ENCODE measurements at regions not wholly inside any gene's neighbourhood (a gene's known extent, or its start where the extent isn't known, plus 50 kb on each side); places are given as distances from the start of the nearest gene placed in this dataset.

DNA sequence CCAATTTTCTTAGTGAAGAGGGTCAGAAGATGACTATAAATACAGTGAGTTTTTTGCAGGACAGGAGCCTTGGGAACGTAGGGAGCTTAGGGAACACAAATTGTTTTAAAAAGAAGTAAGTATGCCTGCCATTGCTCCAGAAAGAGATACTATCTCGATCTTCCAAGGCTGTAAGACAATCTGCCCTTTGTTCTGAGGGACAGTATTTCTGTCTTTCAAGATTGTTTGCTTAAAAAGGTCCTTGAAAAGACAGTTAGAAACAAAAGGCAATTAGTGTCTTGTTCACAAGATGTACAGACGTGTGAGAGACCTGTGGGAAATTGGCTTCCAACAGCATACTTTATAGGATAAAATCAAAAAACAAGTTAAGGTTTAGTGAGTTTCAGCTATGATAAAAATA lies 321.2 kb upstream of the FAR2 start:
- no peak for DNase-seq

DNA sequence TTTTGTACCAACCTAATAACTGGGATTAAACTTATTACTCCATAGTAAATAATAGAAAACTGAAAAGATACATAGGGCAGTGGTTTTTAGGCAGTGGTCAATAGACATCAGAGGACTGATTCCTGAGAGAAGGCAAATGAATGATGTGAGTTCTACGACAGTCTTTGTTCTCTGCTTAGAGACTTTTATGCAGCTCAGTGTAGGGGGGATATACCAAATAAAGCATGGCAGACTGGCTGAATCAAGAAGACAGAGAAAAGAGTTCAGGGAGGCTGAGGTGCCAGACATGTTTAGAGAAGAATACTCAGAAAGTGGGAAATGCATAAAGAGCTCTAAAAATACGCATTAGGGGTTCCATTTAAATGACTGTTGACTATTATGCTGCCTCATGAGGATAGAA lies 320.8 kb upstream of the FAR2 start:
- no peak for DNase-seq

DNA sequence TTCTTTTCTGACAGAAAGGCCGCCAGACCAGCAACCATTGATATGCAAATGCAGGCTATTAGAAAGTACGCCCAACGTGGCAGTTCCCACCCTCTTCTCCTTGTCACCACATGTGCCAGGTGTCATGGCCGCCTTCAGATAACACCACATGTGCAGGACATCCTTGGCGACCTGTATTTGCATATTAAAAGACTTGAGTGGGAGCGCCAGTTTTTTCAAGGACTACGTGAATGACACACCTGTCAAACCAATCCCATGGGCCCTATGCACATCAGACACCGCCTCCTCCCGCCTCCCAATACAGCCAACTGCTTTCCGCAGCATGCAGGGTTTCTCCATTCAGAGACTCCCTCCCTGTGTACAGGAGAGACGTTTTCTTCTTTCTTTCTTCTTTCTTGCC lies 318.6 kb upstream of the FAR2 start:
- DNase-seq: no peak

DNA sequence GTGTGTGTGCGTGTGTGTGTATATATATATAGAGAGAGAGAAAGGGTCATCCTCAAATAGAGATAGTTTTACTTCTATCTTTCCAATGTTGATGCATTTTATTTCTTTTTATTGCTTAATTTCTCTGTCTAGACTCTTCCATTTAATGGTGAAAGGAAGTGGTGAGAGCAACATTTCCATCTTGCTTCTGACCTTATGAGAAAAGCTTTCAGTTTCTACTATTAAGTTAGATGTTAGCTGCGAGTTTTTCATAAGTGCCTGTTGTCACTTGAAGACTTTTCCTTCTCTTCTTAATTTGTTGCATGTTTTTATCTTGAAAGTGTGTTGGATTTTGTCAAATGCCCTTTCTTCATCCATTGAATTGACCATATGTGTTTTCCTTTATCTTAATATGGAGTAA lies 304.4 kb upstream of the FAR2 start:
- no peak for DNase-seq

DNA sequence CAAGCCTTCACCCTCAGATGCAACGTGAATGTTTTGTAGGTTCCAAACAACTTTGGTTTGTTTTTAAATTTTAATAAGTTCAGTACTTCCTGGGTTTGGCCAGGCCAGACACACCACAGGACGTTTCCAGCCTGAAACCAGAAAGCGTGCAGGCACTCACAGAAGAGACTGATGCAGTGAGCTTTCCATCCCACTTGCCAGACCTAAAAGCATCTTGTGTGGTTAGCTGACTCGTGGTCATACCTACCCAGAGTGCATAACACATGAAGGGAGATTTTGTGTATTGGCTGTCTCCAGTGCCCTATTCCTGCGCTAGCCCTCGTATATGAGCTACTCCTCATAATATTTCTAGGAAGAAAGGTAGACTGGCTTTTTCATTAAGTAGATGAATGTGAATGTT lies 297.3 kb upstream of the FAR2 start:
- no peak for DNase-seq

DNA sequence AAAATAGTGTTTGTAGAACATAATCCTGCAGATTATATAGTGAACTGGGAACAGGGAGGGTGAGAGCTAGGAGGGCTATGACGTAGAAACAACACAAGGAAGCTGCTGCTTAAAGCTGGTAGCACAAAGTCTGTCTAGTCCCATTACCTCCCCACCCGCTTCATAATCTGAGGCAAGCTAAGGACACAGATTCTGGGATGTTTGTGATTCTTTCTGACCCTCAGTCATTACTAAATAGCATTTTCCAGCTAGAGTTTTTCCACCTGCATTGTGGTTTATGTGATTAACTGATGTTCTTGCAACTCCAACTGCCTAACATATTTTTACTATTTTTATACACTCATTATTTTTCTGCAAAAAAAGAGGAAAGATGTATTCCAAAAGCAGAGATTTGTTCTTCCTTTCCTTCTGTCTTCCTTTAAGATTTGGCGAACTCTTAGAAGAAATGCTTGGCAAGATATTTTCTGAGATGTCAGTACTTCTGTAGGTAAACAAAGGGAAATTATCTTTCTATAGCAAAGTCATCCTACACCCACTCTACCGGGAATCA lies 293.2 kb upstream of the FAR2 start:
- DNase-seq: no peak

DNA sequence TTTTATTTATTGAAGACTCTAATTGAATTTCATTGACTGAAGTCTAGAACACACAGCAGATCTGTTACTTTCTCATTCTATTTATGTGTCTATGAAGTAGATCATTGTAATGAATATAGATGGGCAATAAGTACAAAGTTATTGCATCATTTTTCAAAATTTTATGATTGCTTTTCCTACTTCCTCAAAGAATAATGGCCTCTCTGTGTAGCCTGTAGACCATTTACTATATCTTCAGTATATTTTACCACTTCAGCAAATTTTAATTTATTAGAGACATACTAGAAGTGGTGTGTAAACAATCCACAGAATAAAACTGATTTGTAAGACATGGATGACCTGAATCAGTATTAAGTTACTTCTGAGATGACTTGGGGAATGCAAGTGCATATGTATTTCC lies 291.7 kb upstream of the FAR2 start:
- DNase-seq: no peak

DNA sequence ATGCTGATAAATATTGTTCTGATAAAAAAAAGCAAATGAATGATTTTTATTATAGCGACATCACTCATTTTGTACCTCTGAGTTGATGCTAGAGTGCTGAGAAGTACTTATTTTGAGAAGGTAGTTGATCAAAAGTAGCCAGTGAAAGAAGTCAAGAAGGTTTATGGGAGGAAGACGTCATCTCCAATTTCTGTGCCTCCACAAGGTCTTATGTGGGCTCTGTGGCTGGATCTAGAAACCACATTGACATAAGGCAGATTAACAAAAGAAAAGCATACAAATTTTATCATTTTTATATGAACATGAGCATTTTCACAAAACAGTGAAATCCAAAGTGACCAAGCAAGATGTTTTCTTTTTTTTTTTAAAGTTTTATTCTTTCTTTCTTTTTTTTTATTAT lies 289.5 kb upstream of the FAR2 start:
- no peak for DNase-seq

DNA sequence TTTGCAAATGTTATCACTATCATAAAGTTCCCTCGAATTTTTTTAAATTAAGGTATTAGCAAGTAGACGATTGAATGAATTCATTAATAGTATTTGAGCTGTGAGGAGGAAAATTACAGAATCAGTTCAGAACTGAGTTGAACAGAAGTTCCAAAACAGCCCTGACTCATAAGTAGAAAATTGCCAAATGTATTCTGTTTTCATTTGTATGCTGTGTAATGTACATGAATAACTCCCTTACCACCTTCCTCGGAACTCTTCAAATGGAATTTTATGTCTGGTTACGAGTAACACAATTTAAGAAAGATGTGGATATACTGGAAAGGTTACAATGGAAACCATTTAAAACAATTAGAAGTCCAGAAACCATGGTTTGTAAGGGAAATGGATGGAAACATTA lies 283.3 kb upstream of the FAR2 start:
- DNase-seq: no peak

DNA sequence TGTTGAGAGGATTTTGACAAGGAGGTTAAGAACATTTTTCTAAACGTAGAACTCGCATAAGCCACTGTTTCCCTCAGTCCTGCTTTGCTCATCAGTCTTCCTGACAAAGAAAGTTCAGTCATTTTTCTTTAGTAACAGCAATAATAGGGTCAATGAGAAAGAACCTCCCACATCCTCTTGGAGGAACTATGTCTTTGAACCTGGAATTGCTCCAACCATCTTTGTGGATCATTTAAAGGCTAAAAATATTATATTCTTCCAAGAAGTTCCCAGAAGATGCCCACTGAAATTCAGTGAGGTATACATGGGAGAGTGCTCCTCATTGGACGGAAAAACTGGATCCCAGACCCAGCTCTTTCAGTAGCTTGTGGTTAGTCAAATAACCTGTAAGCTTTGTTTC lies 282.8 kb upstream of the FAR2 start:
- no peak for DNase-seq

DNA sequence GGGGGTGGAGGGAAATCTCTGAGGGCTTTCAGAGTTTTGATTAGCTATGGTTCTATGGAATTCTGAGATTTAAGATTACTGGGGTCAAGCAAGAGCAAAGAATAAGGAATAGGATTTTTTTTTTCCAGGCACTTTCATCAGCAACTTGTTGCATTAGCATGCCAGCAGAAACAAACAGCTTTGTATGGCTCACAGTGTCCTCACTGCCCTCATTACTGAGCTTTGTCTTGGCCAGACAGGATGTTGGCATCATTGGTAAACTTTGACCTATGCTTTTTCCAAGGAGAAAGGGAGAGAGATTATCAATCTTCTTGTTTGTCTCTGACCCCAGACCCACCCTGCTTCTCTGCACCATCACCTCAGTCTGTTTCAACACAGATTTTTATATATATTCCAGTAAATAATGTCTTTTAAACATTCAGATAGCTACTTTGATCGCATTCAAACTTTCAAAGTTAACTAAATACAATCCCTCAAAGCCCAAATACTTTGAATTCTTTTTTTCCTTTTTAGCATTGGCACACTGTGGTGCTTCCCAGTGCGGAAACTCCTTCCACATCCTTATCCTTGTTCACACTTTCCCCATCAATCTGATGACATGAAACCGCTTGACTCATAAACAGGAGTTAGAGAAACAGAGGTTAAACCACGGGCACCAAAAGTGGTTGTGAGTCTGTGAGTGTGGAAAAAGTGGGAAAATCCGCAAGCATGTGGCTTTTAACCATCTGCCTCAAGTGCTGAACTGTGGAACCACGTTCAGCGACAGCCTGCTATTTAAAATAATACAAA lies 282.2 kb upstream of the FAR2 start:
- no peak for DNase-seq

DNA sequence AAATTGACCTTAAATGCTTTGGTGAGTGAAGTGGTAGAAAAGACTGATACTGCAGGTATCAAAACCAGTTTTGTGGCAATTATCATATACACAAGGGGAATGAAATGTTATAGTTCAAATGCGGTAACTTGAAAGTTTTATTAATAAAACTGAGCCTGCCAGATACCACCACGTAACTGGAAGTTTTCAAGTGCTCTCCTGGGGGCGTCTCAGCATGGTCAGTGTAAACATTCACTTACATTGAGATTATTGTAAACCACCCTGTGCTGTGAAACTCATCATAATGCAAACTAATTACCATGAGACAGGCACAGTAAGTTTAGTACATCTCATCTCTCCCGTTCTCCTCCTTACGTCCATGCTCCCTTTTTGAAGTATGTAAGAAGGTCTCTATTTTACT lies 280.7 kb upstream of the FAR2 start:
- DNase-seq: no peak

DNA sequence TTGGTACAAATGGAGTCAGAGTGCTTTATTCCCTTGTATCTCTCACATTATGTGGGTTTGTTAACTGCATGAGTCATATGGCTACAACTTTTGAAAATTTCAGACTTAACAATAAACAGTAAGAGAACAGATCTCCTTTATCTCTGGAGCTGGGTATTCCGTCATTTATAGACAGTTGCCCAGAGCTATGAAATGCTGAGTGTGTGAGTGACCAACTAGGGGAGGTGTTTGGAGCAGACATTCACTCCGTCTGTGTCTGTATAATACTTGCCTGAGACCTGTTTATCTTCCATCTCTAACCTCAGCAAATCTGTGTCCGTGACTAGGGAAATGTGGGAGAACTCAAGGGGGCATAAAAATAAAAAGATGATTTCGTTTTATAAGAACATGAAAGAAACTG lies 279.9 kb upstream of the FAR2 start:
- no peak for DNase-seq

DNA sequence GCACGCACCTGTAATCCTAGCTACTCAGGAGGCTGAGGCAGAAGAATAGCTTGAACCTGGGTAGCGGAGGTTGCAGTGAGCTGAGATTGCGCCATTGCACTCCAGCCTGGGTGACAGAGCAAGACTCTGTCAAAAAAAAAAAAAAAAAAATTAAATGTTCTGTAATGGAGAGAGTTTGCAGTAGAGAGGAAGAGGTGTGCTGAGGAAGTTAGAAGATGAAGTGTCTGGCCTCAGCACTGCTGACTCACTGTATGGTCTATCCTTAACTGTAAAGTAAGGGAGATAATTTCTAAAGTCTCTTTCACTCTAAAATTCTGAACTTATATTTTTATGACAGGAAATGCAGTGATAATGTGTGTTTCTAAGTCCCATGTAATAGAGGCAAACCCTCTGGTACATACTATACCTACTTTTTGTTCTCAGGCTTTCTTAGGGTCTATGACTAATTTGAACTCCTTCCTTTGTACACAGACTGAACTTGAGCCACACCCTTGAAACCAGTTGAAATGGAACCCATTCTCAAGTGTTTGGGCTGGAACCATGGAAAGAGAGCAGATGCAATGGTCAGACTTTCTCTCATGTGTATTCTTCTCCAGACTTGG lies 278.1 kb upstream of the FAR2 start:
- no peak for DNase-seq

DNA sequence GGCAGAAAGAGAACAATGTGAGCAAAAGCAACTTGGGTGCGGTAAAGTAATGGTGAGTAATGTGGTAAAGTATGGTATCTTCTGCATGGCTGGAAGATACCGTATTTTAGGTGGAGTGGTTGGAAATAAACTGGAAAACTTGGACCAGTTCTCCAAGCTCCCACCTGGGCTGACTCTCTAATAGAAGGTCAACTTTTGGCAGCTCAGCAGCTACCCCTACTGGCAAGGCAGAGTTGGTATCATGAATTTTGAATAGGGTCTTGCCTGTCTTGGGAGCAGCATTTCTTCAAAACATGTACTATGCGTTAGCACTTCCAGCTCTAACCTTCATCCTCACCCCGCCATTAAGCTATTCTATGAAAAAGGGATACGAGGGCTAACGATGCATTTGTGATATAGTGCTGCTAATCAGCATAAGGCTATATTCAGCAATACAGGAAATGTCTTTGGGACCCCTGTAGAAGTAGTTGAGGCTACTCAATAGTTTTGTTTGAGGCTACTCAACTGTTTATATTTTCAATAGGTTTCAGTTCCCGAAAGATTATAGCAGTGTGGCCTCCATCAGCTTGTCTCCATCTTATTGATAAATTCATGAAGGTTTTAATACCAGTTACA lies 276.3 kb upstream of the FAR2 start:
- no peak for DNase-seq

DNA sequence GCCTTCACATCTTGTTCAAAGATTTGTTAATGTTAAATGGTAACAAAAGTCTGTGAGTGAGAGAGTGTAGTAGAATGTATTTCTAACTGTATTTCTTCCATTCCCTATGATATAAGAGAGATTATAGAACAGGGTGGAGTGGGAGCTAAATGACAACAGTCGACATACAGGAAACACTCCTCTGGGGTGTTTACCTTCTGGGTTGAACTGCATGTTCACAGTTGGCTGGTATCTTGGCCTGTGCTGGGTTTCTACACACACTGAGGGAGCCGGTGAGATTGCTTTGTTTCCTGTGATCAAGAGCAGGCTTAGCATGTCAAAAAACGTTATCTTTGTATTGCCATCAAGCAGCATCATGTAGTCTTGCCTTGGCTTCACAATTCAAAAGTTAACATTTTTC lies 274.3 kb upstream of the FAR2 start:
- no peak for DNase-seq

DNA sequence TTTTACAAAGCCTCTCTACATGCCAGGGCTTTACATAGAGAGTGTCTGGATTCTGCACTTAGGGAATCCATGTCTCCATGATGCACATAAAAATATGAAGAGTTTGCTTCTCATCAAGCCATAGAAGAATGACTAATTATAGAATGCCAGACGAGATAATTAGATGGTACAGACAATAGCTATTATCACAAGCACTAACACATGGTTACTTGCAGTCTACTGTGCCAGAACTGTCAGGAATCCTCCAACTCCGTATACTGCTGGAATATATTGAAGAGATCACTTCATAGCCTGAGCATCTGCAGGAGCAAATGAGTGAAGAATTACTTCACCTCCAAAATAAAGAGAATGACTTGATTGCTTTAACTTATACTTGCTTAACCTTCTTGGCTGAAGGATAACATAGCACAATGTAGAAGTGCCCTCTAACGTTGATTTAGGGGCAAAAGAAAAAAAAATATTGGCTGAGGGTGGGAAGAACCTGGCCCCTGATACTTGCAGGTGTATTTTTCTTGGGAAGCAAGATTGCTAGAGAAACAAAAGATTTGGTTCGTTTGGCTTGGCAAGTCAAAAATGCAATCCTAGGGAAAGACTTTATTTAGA lies 272.8 kb upstream of the FAR2 start:
- no peak for DNase-seq

DNA sequence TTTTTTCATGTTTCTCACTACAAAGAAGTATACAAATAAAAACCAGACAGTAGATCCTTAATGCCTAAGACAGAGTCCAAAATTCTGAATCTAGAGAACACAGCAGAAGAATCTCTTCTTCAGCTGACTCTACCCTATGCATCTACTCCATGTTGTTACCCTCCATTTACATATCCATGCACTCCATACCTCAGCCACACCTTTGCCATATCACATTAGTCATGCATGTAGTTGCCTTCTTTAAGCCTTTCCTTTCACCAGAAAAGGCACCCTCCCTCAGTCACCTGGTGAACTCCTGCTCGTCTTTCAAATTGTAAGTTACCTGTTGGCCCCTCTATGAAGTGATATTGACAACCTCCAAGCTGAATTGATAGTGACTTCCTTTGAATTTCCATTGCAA lies 271.2 kb upstream of the FAR2 start:
- no peak for DNase-seq

DNA sequence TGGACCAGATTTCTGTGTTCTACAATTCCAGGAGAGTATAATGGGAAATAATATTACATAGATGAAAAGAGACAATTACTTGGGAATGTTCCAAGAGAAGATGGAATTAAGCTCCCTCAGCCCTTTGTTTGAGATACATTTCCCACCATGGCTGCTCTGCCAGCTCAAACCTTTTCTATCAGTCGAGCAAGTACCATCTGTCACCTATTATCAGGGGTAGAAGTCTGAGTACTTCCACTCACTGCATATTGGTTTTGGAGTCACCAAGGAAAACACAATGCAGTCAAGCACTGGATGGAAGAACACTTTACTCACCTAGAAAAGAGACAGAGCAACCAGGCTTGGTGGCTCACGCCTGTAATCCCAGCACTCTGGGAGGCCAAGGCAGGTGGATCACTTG lies 270.4 kb upstream of the FAR2 start:
- DNase-seq: no peak

DNA sequence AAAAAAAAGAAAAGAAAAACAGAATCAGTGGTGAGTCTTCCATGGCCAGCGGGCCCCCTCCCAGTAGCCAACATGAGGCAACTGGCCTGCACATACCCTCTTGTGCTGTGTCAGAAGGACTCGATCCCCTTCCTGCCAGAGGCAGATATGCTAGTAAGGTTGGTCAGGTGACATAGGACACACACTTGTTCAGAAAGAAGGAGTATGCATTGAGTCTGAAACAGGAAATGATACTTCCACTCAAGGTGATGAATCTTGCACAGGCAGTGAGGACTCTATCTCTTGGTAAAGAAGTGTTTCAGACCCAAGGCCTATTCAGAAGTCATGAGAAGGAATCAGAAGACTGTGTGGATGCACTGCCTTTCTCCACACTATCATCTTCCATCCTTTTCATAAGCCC lies 269.7 kb upstream of the FAR2 start:
- no peak for DNase-seq

DNA sequence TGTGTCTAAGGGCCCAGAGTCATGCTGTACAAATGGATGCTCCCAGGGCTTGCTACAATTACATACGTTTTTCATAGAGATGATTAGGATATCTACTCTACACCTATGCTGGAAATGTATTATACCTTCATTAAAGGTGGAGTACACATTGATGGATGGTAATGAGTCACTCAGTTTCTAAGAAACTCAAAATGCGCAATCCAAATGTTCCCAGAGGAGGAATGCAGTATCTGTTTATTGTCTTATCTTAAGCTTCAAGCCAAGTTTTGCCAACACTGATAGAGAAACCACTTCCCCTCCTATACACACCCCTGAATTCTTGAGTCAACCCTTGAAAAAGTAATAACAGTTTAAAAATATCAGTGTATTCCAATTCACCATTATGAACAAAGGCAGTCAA lies 266.6 kb upstream of the FAR2 start:
- no peak for DNase-seq

DNA sequence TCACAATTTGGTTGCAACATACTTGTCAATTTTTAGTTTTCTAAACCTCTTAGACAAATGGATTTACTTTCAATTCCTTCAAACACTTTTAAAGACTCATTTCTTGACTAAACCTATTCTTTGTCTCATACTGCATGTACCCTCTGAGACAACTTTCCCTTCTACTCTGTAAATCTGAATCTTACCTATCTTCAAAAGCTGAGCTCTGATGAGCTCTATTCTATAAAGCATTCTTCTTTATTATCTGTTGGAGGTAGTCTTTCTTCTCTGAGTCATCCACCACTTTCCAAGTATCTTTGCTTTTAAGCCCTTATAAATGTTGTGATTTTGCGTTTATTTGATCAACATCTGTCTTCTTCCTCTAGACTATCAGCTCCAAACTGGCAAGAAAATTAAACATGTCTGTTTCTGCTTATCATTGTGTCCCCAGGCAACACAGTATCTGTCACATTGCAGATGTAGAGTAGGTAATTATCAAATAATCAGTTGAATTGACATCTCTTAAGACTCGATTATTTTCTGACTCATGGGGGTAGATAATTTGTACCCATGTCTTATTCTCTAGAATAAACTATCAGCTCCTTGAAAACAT lies 265.6 kb upstream of the FAR2 start:
- no peak for DNase-seq

DNA sequence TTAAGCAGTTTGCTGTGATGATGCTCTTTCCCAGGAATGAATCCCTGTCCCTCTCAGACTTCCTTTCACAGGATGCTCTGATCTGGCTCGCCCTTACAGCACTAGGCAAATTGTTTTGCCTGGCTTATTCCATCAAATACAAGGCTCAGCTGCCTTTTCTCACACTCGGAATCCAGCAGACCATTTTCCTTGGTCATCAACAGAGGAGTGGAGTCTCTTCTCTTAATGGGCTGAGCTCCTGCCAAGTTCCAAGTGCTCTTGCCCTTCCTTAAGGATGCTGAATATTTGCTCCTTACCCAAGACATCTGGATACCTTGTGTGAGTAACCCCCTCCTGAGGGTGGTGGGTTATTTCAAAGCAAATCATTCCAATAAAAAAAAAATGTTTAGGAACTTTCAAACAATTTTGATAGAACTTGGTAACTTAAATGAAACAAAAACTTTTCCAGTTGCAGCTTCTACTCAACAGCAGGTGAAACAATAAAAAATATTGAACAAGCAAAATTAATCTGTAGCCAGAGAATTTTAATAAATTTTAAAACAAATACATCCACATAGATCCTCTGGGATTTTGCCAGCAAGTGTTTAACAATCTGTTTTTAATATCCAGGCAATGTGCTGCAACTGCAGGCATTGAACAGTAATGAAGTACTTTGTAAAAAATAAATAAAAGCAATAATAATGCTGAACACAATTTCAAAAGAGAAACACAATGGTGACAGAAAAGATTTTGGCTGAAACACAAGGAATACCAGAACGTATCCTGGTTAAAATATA lies 264.0 kb upstream of the FAR2 start:
- no peak for DNase-seq
